Caco-2 (cell line): ENCODE measurements at regions not wholly inside any gene's neighbourhood (a gene's known extent, or its start where the extent isn't known, plus 50 kb on each side); places are given as distances from the start of the nearest gene placed in this dataset.
"Not testable (repeated sequence)": the region's sequence is repeated elsewhere in the genome, so short reads cannot be mapped to it uniquely, and the experiment has no call there.

Experiments used
- BruUV-seq: library from RNA; stranded (reverse); fragments of 400-500 nt; replicated peaks from 2 replicates; lab custom pipeline; 2021; lab: Mats Ljungman, UMichigan
- CTCF ChIA-PET: fragments of 300-600 bp; sonication (Branson Sonifier 250); formaldehyde crosslinking; loops from one replicate; lab custom pipeline; 2022; ENCODE audit warnings: antibody characterized with exemption; lab: Charles Lee
- POLR2A ChIA-PET: fragments of 300-600 bp; sonication (Branson Sonifier 250); formaldehyde crosslinking; loops from one replicate; lab custom pipeline; 2022; ENCODE audit warnings: antibody characterized with exemption; lab: Charles Lee
- DNase-seq, 2 experiments: peaks; one replicate each; pipeline versions ENCODE4 v3.0.0 to v3.0.0-alpha.2; 2020 to 2022
- H3K27me3 ChIP-seq: replicated peaks from 2 replicates; pipeline ENCODE4 v1.6.0; 2011; ENCODE audit warnings: low read length; ENCODE audit not compliant: control insufficient read depth, insufficient read depth
- H3K36me3 ChIP-seq: 2 replicates; pipeline ENCODE4 v1.5.1; 2011; ENCODE audit warnings: low read length; ENCODE audit not compliant: control insufficient read depth, insufficient read depth
- H3K4me1 ChIP-seq: fragments of 250-450 bp; sonication (Bioruptor Pico); 2 replicates; pipeline ENCODE4 v1.5.1; 2020; ENCODE audit warnings: mild to moderate bottlenecking
- H3K4me3 ChIP-seq: 2 replicates; pipeline ENCODE4 v1.5.1; 2011; ENCODE audit warnings: low read depth, mild to moderate bottlenecking, control low read depth, low read length
- H3K9me3 ChIP-seq: fragments of 250-450 bp; sonication (Bioruptor Pico); 2 replicates; pipeline ENCODE4 v1.5.1; 2020; ENCODE audit warnings: mild to moderate bottlenecking, moderate library complexity
- H3K27ac Mint-ChIP-seq: one replicate; pipeline ENCODE4 v1.8.0; 2022; ENCODE audit warnings: mixed read lengths; ENCODE audit not compliant: unreplicated experiment
- H3K27me3 Mint-ChIP-seq: one replicate; pipeline ENCODE4 v1.8.0; 2022; ENCODE audit warnings: mixed read lengths; ENCODE audit not compliant: insufficient read depth, unreplicated experiment
- H3K36me3 Mint-ChIP-seq: one replicate; pipeline ENCODE4 v1.8.0; 2022; ENCODE audit warnings: mild to moderate bottlenecking, mixed read lengths; ENCODE audit not compliant: insufficient read depth, unreplicated experiment
- H3K4me1 Mint-ChIP-seq: one replicate; pipeline ENCODE4 v1.8.0; 2022; ENCODE audit warnings: low read depth, mixed read lengths; ENCODE audit not compliant: unreplicated experiment
- H3K4me3 Mint-ChIP-seq: one replicate; pipeline ENCODE4 v1.8.0; 2022; ENCODE audit warnings: mild to moderate bottlenecking, moderate library complexity, mixed read lengths; ENCODE audit not compliant: unreplicated experiment
- H3K9me3 Mint-ChIP-seq: one replicate; pipeline ENCODE4 v1.8.0; 2022; ENCODE audit warnings: mixed read lengths; ENCODE audit not compliant: unreplicated experiment
- CTCF ChIP-seq, 2 experiments: fragments of 200-600 bp in 1 of 2; IDR thresholded peaks; 1 replicate in 1 of 2; 2 replicates in 1 of 2; pipeline versions ENCODE4 v1.5.1 to v1.8.0; 2011 to 2022; ENCODE audit warnings: antibody characterized with exemption in 1 of 2, control low read depth in 1 of 2, inconsistent platforms in 1 of 2, low read depth in 1 of 2, low read length in 1 of 2, mild to moderate bottlenecking in 1 of 2, moderate library complexity in 1 of 2; ENCODE audit not compliant: insufficient read depth in 1 of 2, severe bottlenecking in 1 of 2, unreplicated experiment in 1 of 2
- intact Hi-C: fragments of 100-400 bp; cut with micrococcal nuclease; formaldehyde crosslinking; loops from one replicate; pipeline ENCODE4 v1.10.0; 2022; ENCODE audit not compliant: unreplicated experiment

- H3K9me3 ChIP-seq, H3K4me3 Mint-ChIP-seq, POLR2A ChIA-PET, H3K36me3 ChIP-seq, H3K4me3 ChIP-seq, intact Hi-C loops, CTCF ChIA-PET, H3K4me1 Mint-ChIP-seq, H3K27ac Mint-ChIP-seq, H3K36me3 Mint-ChIP-seq, BruUV-seq, H3K4me1 ChIP-seq, H3K27me3 Mint-ChIP-seq, H3K27me3 ChIP-seq, DNase-seq: not testable (repeated sequence)
- H3K9me3 Mint-ChIP-seq = peaks cover 14% of the 10 kb centered on the region
These were observed 174.8 kb downstream of the COL12A1 start for GRCh38 chr6:75031102-75031501.

DNA sequence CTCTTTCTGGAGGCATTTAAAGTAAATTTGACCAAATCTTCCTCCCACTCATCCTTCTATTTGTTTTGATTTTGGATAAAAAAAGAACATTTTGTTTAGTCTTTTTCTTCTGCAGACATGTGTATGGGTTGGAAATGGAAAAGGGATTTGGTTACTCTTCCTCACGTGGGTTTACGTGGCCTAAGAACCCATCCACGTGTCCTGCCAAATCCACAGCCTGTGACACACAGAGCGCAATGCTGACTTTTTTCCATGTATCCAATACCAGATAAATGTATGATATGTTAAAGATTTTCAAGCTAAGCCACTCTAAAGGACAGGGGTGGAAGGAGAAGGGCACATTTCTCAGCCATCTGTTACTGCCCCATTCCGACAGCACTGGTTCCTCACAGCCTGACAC lies 176.5 kb downstream of the COL12A1 start:
- DNase-seq = no peak
- intact Hi-C loops = no loop called here
- H3K4me1 ChIP-seq = no peaks in the 10 kb centered on the region
- Mint-ChIP-seq H3K27ac (no peak overlapping the region), H3K4me3 (no peak overlapping the region), H3K4me1 (no peaks in the 10 kb centered on the region), H3K9me3 (peaks cover 14% of the 10 kb centered on the region), H3K27me3 (no peaks in the 10 kb centered on the region), H3K36me3 (peaks cover 5% of the 10 kb centered on the region)
- ChIA-PET CTCF (no interaction called here), POLR2A (interaction anchor here (0.6 kb wide), 1 partner anchor 124 kb away, joined by 10 read pairs; no protein-coding TSS in a partner anchor)
- H3K9me3 ChIP-seq = no peaks in the 10 kb centered on the region
- H3K27me3 ChIP-seq = no peaks in the 10 kb centered on the region
- H3K4me3 ChIP-seq = no peak overlapping the region
- TF ChIP-seq CTCF (IDR thresholded peaks at IDR 0.05; ENCODE audit: insufficient read depth in 1 of 2, low read depth in 1 of 2, low read length in 1 of 2, severe bottlenecking in 1 of 2, unreplicated experiment in 1 of 2) = no peak
- BruUV-seq = no TSS peak
- no peaks in the 10 kb centered on the region for H3K36me3 ChIP-seq

DNA sequence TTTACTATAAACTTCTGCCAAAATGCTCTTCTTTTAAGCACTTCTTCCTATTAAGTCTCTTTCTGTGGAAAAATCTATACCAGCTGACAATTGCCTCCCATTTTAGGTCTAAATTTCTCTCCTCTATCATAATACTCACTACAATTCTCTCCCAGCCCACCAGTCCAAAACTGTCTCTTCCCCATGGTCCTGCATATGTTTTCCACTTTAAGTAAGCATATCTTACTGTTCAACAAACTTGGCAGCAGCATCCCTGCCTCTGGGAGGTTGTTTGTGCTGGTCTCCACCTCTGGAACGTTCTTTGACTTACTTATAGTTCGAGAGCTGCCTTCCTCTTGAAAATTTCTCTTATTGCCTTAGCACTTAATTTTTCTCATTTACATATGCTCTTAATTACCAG lies 180.5 kb downstream of the COL12A1 start:
- no TSS peak for BruUV-seq
- Mint-ChIP-seq H3K27ac (no peak overlapping the region), H3K4me1 (no peaks in the 10 kb centered on the region), H3K36me3 (no peaks in the 10 kb centered on the region), H3K4me3 (no peak overlapping the region), H3K9me3 (no peaks in the 10 kb centered on the region), H3K27me3 (no peaks in the 10 kb centered on the region)
- no peak overlapping the region for H3K4me3 ChIP-seq
- TF ChIP-seq CTCF (IDR thresholded peaks at IDR 0.05; ENCODE audit: insufficient read depth in 1 of 2, low read depth in 1 of 2, low read length in 1 of 2, severe bottlenecking in 1 of 2, unreplicated experiment in 1 of 2) = no peak
- no peaks in the 10 kb centered on the region for H3K36me3 ChIP-seq
- CTCF ChIA-PET = no interaction called here
- no peaks in the 10 kb centered on the region for H3K27me3 ChIP-seq
- no peaks in the 10 kb centered on the region for H3K9me3 ChIP-seq
- no peak for DNase-seq
- POLR2A ChIA-PET = no interaction called here
- intact Hi-C loops = no loop called here
- no peaks in the 10 kb centered on the region for H3K4me1 ChIP-seq

- TF ChIP-seq CTCF (IDR thresholded peaks at IDR 0.05; ENCODE audit: insufficient read depth in 1 of 2, low read depth in 1 of 2, low read length in 1 of 2, severe bottlenecking in 1 of 2, unreplicated experiment in 1 of 2) = no peak
- BruUV-seq = no TSS peak
- Mint-ChIP-seq H3K4me3 (no peak overlapping the region), H3K4me1 (no peaks in the 10 kb centered on the region), H3K27ac (no peak overlapping the region), H3K36me3 (no peaks in the 10 kb centered on the region), H3K27me3 (no peaks in the 10 kb centered on the region), H3K9me3 (no peaks in the 10 kb centered on the region)
- DNase-seq = no peak
- ChIA-PET CTCF (no interaction called here), POLR2A (no interaction called here)
- no peaks in the 10 kb centered on the region for H3K27me3 ChIP-seq
- H3K4me1 ChIP-seq = no peaks in the 10 kb centered on the region
- intact Hi-C loops = no loop called here
- no peaks in the 10 kb centered on the region for H3K9me3 ChIP-seq
- no peak overlapping the region for H3K4me3 ChIP-seq
- no peaks in the 10 kb centered on the region for H3K36me3 ChIP-seq
These were observed 181.0 kb downstream of the COL12A1 start for GRCh38 chr6:75024828-75025227.
